ENCODE measurements at regions not wholly inside any gene's neighbourhood (a gene's known extent, or its start where the extent isn't known, plus 50 kb on each side); places are given as distances from the start of the nearest gene placed in this dataset.
"Not testable (repeated sequence)": the region's sequence is repeated elsewhere in the genome, so short reads cannot be mapped to it uniquely, and the experiment has no call there.

- DNase-seq (ENCODE audit: low read depth), result peak; percentile 82
- TF ChIP-seq CTCF (IDR thresholded peaks at IDR 0.05; ENCODE audit: insufficient read depth, low read depth, low read length), result no peak
- no peak overlapping the region for H3K4me3 ChIP-seq (ENCODE audit: low read depth, low read length)
Measured at GRCh38 chr12:126033751-126034150, 968.5 kb downstream of the AACS start.

GRCh38 chr12:126036348-126036747 is 971.1 kb downstream of the AACS start:
- no peak for DNase-seq (ENCODE audit: low read depth)
- TF ChIP-seq CTCF (IDR thresholded peaks at IDR 0.05; ENCODE audit: insufficient read depth, low read depth, low read length), result no peak
- H3K4me3 ChIP-seq (ENCODE audit: low read depth, low read length), result no peak overlapping the region

GRCh38 chr12:126038434-126038833 is 973.2 kb downstream of the AACS start:
- no peak for TF ChIP-seq CTCF (IDR thresholded peaks at IDR 0.05; ENCODE audit: insufficient read depth, low read depth, low read length)
- DNase-seq (ENCODE audit: low read depth), result no peak
- no peak overlapping the region for H3K4me3 ChIP-seq (ENCODE audit: low read depth, low read length)

- H3K4me3 ChIP-seq (ENCODE audit: low read depth, low read length), result no peak overlapping the region
- TF ChIP-seq CTCF (IDR thresholded peaks at IDR 0.05; ENCODE audit: insufficient read depth, low read depth, low read length), result no peak
- DNase-seq (ENCODE audit: low read depth), result no peak
Measured at GRCh38 chr12:126040307-126040706, 975.1 kb downstream of the AACS start.

GRCh38 chr12:126042286-126042685 is 977.1 kb downstream of the AACS start:
- no peak for DNase-seq (ENCODE audit: low read depth)
- TF ChIP-seq CTCF (IDR thresholded peaks at IDR 0.05; ENCODE audit: insufficient read depth, low read depth, low read length), result no peak
- no peak overlapping the region for H3K4me3 ChIP-seq (ENCODE audit: low read depth, low read length)

GRCh38 chr12:126049501-126049900 is 984.3 kb downstream of the AACS start:
- not testable (repeated sequence) for DNase-seq (ENCODE audit: low read depth); H3K4me3 ChIP-seq (ENCODE audit: low read depth, low read length)

GRCh38 chr12:126051611-126052107 is 986.4 kb downstream of the AACS start:
- DNase-seq (ENCODE audit: low read depth), result peak; percentile 90
- H3K4me3 ChIP-seq (ENCODE audit: low read depth, low read length), result no peak overlapping the region
- peak; percentile 21 for TF ChIP-seq CTCF (IDR thresholded peaks at IDR 0.05; ENCODE audit: insufficient read depth, low read depth, low read length)
